GM18868 (cell line): ENCODE measurements at regions not wholly inside any gene's neighbourhood (a gene's known extent, or its start where the extent isn't known, plus 50 kb on each side); places are given as distances from the start of the nearest gene placed in this dataset.

Experiments used
- ATAC-seq: cut with Tn5 transposase; IDR thresholded peaks from one replicate; pipeline ENCODE4 v1.9.1; 2021; ENCODE audit warnings: mild to moderate bottlenecking, moderate library complexity; ENCODE audit not compliant: unreplicated experiment

GRCh38 chr2:59654710-59655109 lies 898.7 kb downstream of the BCL11A start:
- no peak for ATAC-seq

GRCh38 chr2:59653164-59653563 lies 900.3 kb downstream of the BCL11A start:
- no peak for ATAC-seq

- ATAC-seq = no peak
These were observed 922.7 kb downstream of the BCL11A start for GRCh38 chr2:59630789-59631188.

DNA sequence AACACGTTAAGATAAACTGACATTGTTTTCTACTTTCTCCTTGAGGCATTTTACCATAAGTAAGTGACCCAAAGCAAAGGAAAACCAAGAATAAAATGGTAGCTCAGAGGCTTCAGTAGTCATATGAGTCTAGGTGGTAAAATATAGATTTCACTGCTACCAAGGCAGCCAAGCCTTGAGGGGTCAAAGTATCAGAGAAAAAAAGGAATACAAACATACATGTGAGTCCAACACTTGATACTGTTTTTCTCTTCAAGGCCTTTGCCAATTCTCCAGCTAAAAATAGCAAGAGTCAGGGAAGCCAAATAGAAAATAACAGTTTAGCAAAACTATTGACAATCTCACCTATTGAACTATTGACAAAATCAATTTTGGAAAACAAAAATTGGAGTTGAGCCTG lies 925.9 kb downstream of the BCL11A start:
- no peak for ATAC-seq

- no peak for ATAC-seq
These were observed 930.7 kb downstream of the BCL11A start for GRCh38 chr2:59622599-59623308.

- ATAC-seq = no peak
These were observed 949.3 kb downstream of the BCL11A start for GRCh38 chr2:59604123-59604522.

DNA sequence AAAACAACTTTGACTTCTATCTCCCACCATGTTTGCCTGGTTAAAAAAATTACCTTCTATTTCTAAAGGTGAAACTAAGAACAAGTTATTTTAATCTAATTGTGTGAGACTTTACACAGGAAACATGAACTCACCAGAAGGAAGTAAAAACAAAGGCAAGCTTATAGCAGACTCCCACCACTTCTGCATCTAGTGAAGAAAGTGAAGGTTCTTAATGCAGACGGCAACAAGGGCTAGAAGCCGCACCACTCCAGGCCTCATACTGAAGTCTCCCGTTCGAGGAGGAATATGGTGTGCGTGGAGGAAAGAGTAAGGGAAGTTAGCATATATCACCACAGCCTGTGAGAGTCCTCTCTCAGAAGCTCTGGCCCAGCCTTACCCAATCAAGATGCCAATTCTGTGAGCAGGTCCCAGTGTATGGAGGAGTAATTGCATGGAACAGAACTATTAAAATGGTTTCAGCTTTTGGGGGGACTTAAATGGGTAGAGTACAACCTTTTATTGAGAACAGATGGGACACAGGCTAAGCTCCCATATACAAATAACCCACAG lies 958.7 kb downstream of the BCL11A start:
- peak; percentile 74 for ATAC-seq

DNA sequence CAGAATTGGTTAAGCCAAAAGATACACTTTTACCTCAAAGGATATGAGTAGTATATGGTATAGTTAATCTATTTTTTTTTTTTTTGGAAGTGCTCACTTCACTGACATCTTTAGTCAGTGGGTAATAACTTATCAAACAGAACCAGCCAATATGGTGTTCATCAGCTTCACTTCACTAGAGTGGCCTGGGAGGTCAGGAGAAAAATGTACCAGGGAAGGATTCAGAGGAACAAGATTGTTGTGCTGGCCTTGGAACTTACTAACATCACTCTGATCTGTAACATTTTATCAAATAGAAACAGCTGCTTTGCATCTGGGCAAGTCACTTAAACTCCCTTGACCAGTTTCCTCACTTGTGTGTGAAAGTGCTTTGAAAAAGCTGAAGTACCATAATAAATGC lies 962.7 kb downstream of the BCL11A start:
- no peak for ATAC-seq

DNA sequence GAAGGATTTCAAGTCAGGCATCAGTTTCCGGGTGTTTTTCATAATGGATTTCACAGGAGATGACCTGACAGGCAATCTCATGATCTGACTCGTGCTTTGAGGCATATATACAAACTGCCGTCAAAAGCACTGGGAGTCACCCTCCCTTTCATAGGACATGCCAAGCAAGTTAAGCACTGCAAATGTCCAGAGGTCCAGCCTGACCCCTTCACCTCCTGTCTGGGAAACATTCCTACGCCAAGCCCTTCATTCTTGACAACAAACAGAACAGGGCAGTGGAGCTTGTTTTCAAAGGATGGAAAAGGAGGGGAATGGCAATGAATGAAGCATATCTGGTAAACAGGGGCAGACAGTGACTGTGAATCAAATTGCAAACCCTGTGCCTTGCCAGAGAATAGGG lies 963.6 kb downstream of the BCL11A start:
- no peak for ATAC-seq

DNA sequence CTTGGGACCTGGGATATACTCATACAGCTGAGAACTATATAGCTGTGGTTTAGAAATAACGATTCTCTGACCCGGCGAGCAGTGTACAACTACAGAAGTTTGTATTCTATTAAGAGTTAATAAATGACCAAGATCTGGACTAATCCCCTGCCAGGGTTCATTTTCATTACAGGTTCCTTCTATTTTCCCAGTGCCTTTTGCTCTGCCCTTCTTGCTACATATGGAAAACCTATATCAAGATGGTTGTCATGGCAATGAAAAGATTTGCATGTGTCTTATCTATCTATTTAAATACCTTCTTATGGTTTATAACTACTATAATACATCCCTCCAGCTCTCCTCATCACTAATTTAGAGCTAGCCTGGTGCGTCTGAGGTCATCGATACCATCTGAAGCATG lies 965.2 kb downstream of the BCL11A start:
- no peak for ATAC-seq

- no peak for ATAC-seq
These were observed 967.3 kb downstream of the BCL11A start for GRCh38 chr2:59586176-59586575.

GRCh38 chr2:59585655-59586054 lies 967.8 kb downstream of the BCL11A start:
- no peak for ATAC-seq

GRCh38 chr2:59584958-59585357 lies 968.5 kb downstream of the BCL11A start:
- ATAC-seq = no peak

DNA sequence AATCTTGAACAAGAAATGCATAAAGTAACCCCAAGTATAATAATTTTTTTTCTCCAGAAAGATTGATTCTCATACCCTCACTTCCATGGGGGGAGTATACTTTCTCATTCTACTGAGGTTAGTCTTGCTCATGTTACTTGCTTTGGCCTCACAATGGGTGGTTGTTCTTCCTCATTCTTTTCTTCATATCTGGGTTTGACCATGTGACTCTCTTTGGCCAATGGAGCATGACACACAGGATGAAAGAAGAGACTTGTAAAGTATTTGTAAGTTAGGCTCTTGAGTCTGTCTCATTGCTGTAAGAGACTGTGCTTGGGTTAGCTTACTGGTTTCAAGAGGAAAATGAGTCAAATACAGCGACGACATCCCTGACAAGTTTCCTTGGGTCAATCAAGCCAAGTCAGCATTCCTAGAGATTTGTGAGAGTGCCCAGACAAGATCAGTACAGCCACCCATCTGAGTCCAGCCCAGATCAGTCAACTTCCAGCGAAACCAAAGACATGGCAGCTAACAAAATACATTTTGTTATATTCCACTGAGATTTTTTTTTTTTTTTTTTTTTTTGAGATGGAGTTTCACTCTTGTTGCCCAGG lies 970.2 kb downstream of the BCL11A start:
- ATAC-seq = no peak

GRCh38 chr2:59578349-59578748 lies 975.1 kb downstream of the BCL11A start:
- ATAC-seq = no peak

GRCh38 chr2:59575191-59575590 lies 978.3 kb downstream of the BCL11A start:
- no peak for ATAC-seq

- no peak for ATAC-seq
These were observed 981.2 kb downstream of the BCL11A start for GRCh38 chr2:59572227-59572626.

DNA sequence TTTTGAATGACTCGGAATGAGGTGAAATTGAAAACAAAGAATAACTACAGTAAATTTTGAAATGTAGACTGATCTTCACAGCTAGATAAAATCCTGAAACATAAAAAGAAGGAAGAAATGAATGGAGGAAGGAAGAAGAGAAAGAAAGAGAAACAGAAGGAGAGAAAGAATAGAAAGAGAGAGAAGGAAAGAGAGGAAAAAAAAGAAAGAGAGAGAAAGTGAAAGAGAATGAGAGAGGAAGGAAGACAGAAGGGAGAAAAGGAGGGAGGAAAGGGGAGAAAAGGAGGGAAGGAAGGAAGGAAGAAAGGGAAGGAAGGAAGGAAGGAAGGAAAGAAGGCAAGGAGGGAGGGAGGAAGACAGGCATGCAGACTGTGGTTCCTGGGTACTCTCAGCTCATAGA lies 982.6 kb downstream of the BCL11A start:
- no peak for ATAC-seq

DNA sequence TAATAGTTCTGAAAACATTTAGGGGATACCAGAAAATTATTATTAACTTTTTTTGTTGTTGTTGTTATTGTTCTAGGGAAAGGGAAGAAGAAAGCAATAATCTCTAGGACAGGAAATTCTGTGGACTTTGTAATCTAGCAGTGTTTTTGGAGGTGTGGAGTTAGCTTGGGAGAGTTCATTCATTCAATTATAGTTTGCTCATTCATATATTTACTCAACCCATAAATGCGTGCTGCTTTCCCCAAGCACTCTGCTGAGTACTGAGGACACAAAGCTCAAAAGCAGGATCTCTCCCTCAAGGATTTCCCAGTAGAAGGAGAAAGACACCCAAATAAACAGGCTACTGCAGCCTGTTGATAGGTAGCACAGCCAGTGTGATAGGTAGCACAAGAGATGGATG lies 984.3 kb downstream of the BCL11A start:
- no peak for ATAC-seq

- ATAC-seq = no peak
These were observed 985.0 kb downstream of the BCL11A start for GRCh38 chr2:59568461-59568860.

- ATAC-seq = no peak
These were observed 986.3 kb downstream of the BCL11A start for GRCh38 chr2:59567151-59567550.

GRCh38 chr2:59566739-59567138 lies 986.7 kb downstream of the BCL11A start:
- no peak for ATAC-seq

DNA sequence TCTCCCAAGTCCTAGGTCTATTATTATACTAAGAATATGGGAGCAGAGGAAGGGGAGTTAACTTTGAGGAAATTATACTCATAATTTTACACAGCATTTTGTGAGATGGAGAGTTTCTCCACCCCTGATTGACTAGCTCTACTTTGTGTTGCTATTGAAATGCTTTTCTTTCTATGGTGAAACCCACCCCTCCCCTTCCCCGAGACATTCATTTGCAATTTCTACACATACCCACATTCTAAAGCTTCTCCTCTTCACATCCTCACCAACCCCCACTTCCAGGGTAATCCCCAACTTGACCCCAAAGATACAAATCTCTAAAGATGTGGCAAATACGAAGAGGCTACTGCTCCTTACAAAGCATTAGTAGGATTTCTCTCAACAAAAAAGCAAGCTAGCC lies 992.2 kb downstream of the BCL11A start:
- no peak for ATAC-seq
